ENCODE measurements at regions not wholly inside any gene's neighbourhood (a gene's known extent, or its start where the extent isn't known, plus 50 kb on each side); places are given as distances from the start of the nearest gene placed in this dataset.
"Not testable (repeated sequence)": the region's sequence is repeated elsewhere in the genome, so short reads cannot be mapped to it uniquely, and the experiment has no call there.

GRCh38 chr5:167063116-167063515 is 1228.3 kb upstream of the WWC1 start:
- no peaks in the 10 kb centered on the region for H3K36me3 ChIP-seq (ENCODE audit: control insufficient read depth in 1 of 2, insufficient read depth in 2 of 2, low read length in 2 of 2)

GRCh38 chr5:167063788-167064187 is 1227.7 kb upstream of the WWC1 start:
- H3K36me3 ChIP-seq (ENCODE audit: control insufficient read depth in 1 of 2, insufficient read depth in 2 of 2, low read length in 2 of 2): no peaks in the 10 kb centered on the region
- H3K4me1 ChIP-seq (ENCODE audit: control insufficient read depth in 1 of 2, insufficient read depth in 2 of 2, low read length in 2 of 2): peaks cover 0 to 5% of the 10 kb centered on the region in 2 donors
- no peak overlapping the region for H3K4me3 ChIP-seq (ENCODE audit: low read depth in 1 of 2, low read length in 2 of 2)
- H3K9me3 ChIP-seq (ENCODE audit: control insufficient read depth in 1 of 2, low read length in 2 of 2): no peaks in the 10 kb centered on the region
- no peaks in the 10 kb centered on the region for H3K27me3 ChIP-seq (ENCODE audit: low read depth, low read length)
- H3K27ac ChIP-seq (ENCODE audit: low read length): no peak overlapping the region

More at GRCh38 chr5:167063116-167063515, 1228.3 kb upstream of the WWC1 start:
- H3K9me3 ChIP-seq (ENCODE audit: control insufficient read depth in 1 of 2, low read length in 2 of 2): no peaks in the 10 kb centered on the region
- H3K4me3 ChIP-seq (ENCODE audit: low read depth in 1 of 2, low read length in 2 of 2): no peak overlapping the region
- H3K27ac ChIP-seq (ENCODE audit: low read length): no peak overlapping the region
- peaks cover 0 to 10% of the 10 kb centered on the region in 2 donors for H3K4me1 ChIP-seq (ENCODE audit: control insufficient read depth in 1 of 2, insufficient read depth in 2 of 2, low read length in 2 of 2)
- no peaks in the 10 kb centered on the region for H3K27me3 ChIP-seq (ENCODE audit: low read depth, low read length)

- Histone ChIP-seq H3K4me3 (ENCODE audit: low read depth in 1 of 2, low read length in 2 of 2) (no peak overlapping the region), H3K4me1 (ENCODE audit: control insufficient read depth in 1 of 2, insufficient read depth in 2 of 2, low read length in 2 of 2) (peaks cover 0 to under 1% of the 10 kb centered on the region in 2 donors), H3K27ac (ENCODE audit: low read length) (no peak overlapping the region), H3K36me3 (ENCODE audit: control insufficient read depth in 1 of 2, insufficient read depth in 2 of 2, low read length in 2 of 2) (no peaks in the 10 kb centered on the region), H3K9me3 (ENCODE audit: control insufficient read depth in 1 of 2, low read length in 2 of 2) (no peaks in the 10 kb centered on the region), H3K27me3 (ENCODE audit: low read depth, low read length) (no peaks in the 10 kb centered on the region)
These were observed 1227.2 kb upstream of the WWC1 start for GRCh38 chr5:167064198-167064776.

GRCh38 chr5:167065794-167066193 is 1225.7 kb upstream of the WWC1 start:
- Histone ChIP-seq H3K27ac (ENCODE audit: low read length) (no peak overlapping the region), H3K9me3 (ENCODE audit: control insufficient read depth in 1 of 2, low read length in 2 of 2) (no peaks in the 10 kb centered on the region), H3K4me1 (ENCODE audit: control insufficient read depth in 1 of 2, insufficient read depth in 2 of 2, low read length in 2 of 2) (no peaks in the 10 kb centered on the region), H3K4me3 (ENCODE audit: low read depth in 1 of 2, low read length in 2 of 2) (no peak overlapping the region), H3K36me3 (ENCODE audit: control insufficient read depth in 1 of 2, insufficient read depth in 2 of 2, low read length in 2 of 2) (no peaks in the 10 kb centered on the region), H3K27me3 (ENCODE audit: low read depth, low read length) (no peaks in the 10 kb centered on the region)

- H3K36me3 ChIP-seq (ENCODE audit: control insufficient read depth in 1 of 2, insufficient read depth in 2 of 2, low read length in 2 of 2): no peaks in the 10 kb centered on the region
- no peaks in the 10 kb centered on the region for H3K4me1 ChIP-seq (ENCODE audit: control insufficient read depth in 1 of 2, insufficient read depth in 2 of 2, low read length in 2 of 2)
- no peaks in the 10 kb centered on the region for H3K9me3 ChIP-seq (ENCODE audit: control insufficient read depth in 1 of 2, low read length in 2 of 2)
- H3K4me3 ChIP-seq (ENCODE audit: low read depth in 1 of 2, low read length in 2 of 2): no peak overlapping the region
- no peaks in the 10 kb centered on the region for H3K27me3 ChIP-seq (ENCODE audit: low read depth, low read length)
- H3K27ac ChIP-seq (ENCODE audit: low read length): no peak overlapping the region
These were observed 1219.3 kb upstream of the WWC1 start for GRCh38 chr5:167071981-167072610.

- Histone ChIP-seq H3K27ac (ENCODE audit: low read length) (no peak overlapping the region), H3K27me3 (ENCODE audit: low read depth, low read length) (no peaks in the 10 kb centered on the region), H3K36me3 (ENCODE audit: control insufficient read depth in 1 of 2, insufficient read depth in 2 of 2, low read length in 2 of 2) (no peaks in the 10 kb centered on the region), H3K4me3 (ENCODE audit: low read depth in 1 of 2, low read length in 2 of 2) (no peak overlapping the region), H3K9me3 (ENCODE audit: control insufficient read depth in 1 of 2, low read length in 2 of 2) (no peaks in the 10 kb centered on the region), H3K4me1 (ENCODE audit: control insufficient read depth in 1 of 2, insufficient read depth in 2 of 2, low read length in 2 of 2) (no peaks in the 10 kb centered on the region)
These were observed 1209.9 kb upstream of the WWC1 start for GRCh38 chr5:167081561-167081960.

- Histone ChIP-seq H3K4me3 (ENCODE audit: low read depth in 1 of 2, low read length in 2 of 2) (no peak overlapping the region), H3K36me3 (ENCODE audit: control insufficient read depth in 1 of 2, insufficient read depth in 2 of 2, low read length in 2 of 2) (no peaks in the 10 kb centered on the region), H3K27me3 (ENCODE audit: low read depth, low read length) (no peaks in the 10 kb centered on the region), H3K27ac (ENCODE audit: low read length) (no peak overlapping the region), H3K4me1 (ENCODE audit: control insufficient read depth in 1 of 2, insufficient read depth in 2 of 2, low read length in 2 of 2) (no peaks in the 10 kb centered on the region), H3K9me3 (ENCODE audit: control insufficient read depth in 1 of 2, low read length in 2 of 2) (no peaks in the 10 kb centered on the region)
These were observed 1194.6 kb upstream of the WWC1 start for GRCh38 chr5:167096816-167097215.

GRCh38 chr5:167104351-167104750 is 1187.1 kb upstream of the WWC1 start:
- Histone ChIP-seq H3K27me3 (ENCODE audit: low read depth, low read length) (no peaks in the 10 kb centered on the region), H3K4me3 (ENCODE audit: low read depth in 1 of 2, low read length in 2 of 2) (no peak overlapping the region), H3K27ac (ENCODE audit: low read length) (no peak overlapping the region), H3K4me1 (ENCODE audit: control insufficient read depth in 1 of 2, insufficient read depth in 2 of 2, low read length in 2 of 2) (peaks cover 0 to 8% of the 10 kb centered on the region in 2 donors), H3K9me3 (ENCODE audit: control insufficient read depth in 1 of 2, low read length in 2 of 2) (no peaks in the 10 kb centered on the region), H3K36me3 (ENCODE audit: control insufficient read depth in 1 of 2, insufficient read depth in 2 of 2, low read length in 2 of 2) (no peaks in the 10 kb centered on the region)

- H3K4me1 ChIP-seq (ENCODE audit: control insufficient read depth in 1 of 2, insufficient read depth in 2 of 2, low read length in 2 of 2): peaks cover 0 to 8% of the 10 kb centered on the region in 2 donors
- H3K27me3 ChIP-seq (ENCODE audit: low read depth, low read length): no peaks in the 10 kb centered on the region
- H3K4me3 ChIP-seq (ENCODE audit: low read depth in 1 of 2, low read length in 2 of 2): no peak overlapping the region
- H3K9me3 ChIP-seq (ENCODE audit: control insufficient read depth in 1 of 2, low read length in 2 of 2): no peaks in the 10 kb centered on the region
- no peaks in the 10 kb centered on the region for H3K36me3 ChIP-seq (ENCODE audit: control insufficient read depth in 1 of 2, insufficient read depth in 2 of 2, low read length in 2 of 2)
- H3K27ac ChIP-seq (ENCODE audit: low read length): no peak overlapping the region
These were observed 1185.5 kb upstream of the WWC1 start for GRCh38 chr5:167105941-167106340.

- Histone ChIP-seq H3K9me3 (ENCODE audit: control insufficient read depth in 1 of 2, low read length in 2 of 2) (no peaks in the 10 kb centered on the region), H3K36me3 (ENCODE audit: control insufficient read depth in 1 of 2, insufficient read depth in 2 of 2, low read length in 2 of 2) (no peaks in the 10 kb centered on the region), H3K27me3 (ENCODE audit: low read depth, low read length) (no peaks in the 10 kb centered on the region), H3K4me1 (ENCODE audit: control insufficient read depth in 1 of 2, insufficient read depth in 2 of 2, low read length in 2 of 2) (peaks cover 0 to 8% of the 10 kb centered on the region in 2 donors), H3K27ac (ENCODE audit: low read length) (no peak overlapping the region), H3K4me3 (ENCODE audit: low read depth in 1 of 2, low read length in 2 of 2) (no peak overlapping the region)
These were observed 1183.8 kb upstream of the WWC1 start for GRCh38 chr5:167107684-167108083.

GRCh38 chr5:167108266-167108665 is 1183.2 kb upstream of the WWC1 start:
- H3K27ac ChIP-seq (ENCODE audit: low read length); H3K27me3 ChIP-seq (ENCODE audit: low read depth, low read length); H3K9me3 ChIP-seq (ENCODE audit: control insufficient read depth in 1 of 2, low read length in 2 of 2); H3K4me3 ChIP-seq (ENCODE audit: low read depth in 1 of 2, low read length in 2 of 2); H3K4me1 ChIP-seq (ENCODE audit: control insufficient read depth in 1 of 2, insufficient read depth in 2 of 2, low read length in 2 of 2); H3K36me3 ChIP-seq (ENCODE audit: control insufficient read depth in 1 of 2, insufficient read depth in 2 of 2, low read length in 2 of 2): not testable (repeated sequence)

- no peaks in the 10 kb centered on the region for H3K36me3 ChIP-seq (ENCODE audit: control insufficient read depth in 1 of 2, insufficient read depth in 2 of 2, low read length in 2 of 2)
- H3K4me3 ChIP-seq (ENCODE audit: low read depth in 1 of 2, low read length in 2 of 2): no peak overlapping the region
- no peak overlapping the region for H3K27ac ChIP-seq (ENCODE audit: low read length)
- no peaks in the 10 kb centered on the region for H3K4me1 ChIP-seq (ENCODE audit: control insufficient read depth in 1 of 2, insufficient read depth in 2 of 2, low read length in 2 of 2)
- H3K9me3 ChIP-seq (ENCODE audit: control insufficient read depth in 1 of 2, low read length in 2 of 2): peaks cover 0 to 6% of the 10 kb centered on the region in 2 donors
- H3K27me3 ChIP-seq (ENCODE audit: low read depth, low read length): no peaks in the 10 kb centered on the region
These were observed 1178.9 kb upstream of the WWC1 start for GRCh38 chr5:167112556-167112955.

Data from muscle layer of duodenum (tissue), 2 donors.